H1 (cell line): ENCODE measurements at regions not wholly inside any gene's neighbourhood (a gene's known extent, or its start where the extent isn't known, plus 50 kb on each side); places are given as distances from the start of the nearest gene placed in this dataset.

Experiments used
- CTCF ChIA-PET: fragments of 300-600 bp; sonication (Branson Sonifier 250); formaldehyde crosslinking; loops from one replicate; lab custom pipeline; 2021; ENCODE audit not compliant: partially characterized antibody; lab: Charles Lee
- POLR2A ChIA-PET: fragments of 300-600 bp; sonication (Branson Sonifier 250); formaldehyde crosslinking; loops from one replicate; lab custom pipeline; 2021; ENCODE audit warnings: inconsistent platforms; ENCODE audit not compliant: partially characterized antibody; lab: Charles Lee
- DNase-seq, 2 experiments: peaks; one replicate each; pipeline versions ENCODE4 v3.0.0 to v3.0.0-alpha.2; 2010 to 2022; ENCODE audit warnings: low spot score in 2 of 2, low read depth in 1 of 2, mixed read lengths in 1 of 2
- FAIRE-seq: peaks from 2 replicates; lab custom pipeline; 2011; peaks lifted over from hg19 to GRCh38; lab: Jason Lieb, UNC
- H2AFZ ChIP-seq: 2 replicates; pipeline ENCODE4 v1.8.1; 2012; ENCODE audit warnings: low read length, inconsistent platforms
- H2AK5ac ChIP-seq: 2 replicates; pipeline ENCODE4 v1.6.1; 2013; ENCODE audit warnings: low read depth, low read length
- H2BK120ac ChIP-seq: replicated peaks from 2 replicates; pipeline ENCODE3; 2013; ENCODE audit warnings: low read depth, low read length, inconsistent platforms
- H2BK12ac ChIP-seq: 2 replicates; pipeline ENCODE4 v1.6.1; 2013; ENCODE audit warnings: low read depth, low read length
- H2BK15ac ChIP-seq: 2 replicates; pipeline ENCODE4 v1.6.1; 2013; ENCODE audit warnings: low read length
- H2BK20ac ChIP-seq: 2 replicates; pipeline ENCODE4 v1.6.1; 2013; ENCODE audit warnings: low read length
- H2BK5ac ChIP-seq: 2 replicates; pipeline ENCODE4 v1.6.1; 2013; ENCODE audit warnings: low read depth, low read length
- H3K14ac ChIP-seq: 2 replicates; pipeline ENCODE4 v1.6.1; 2013; ENCODE audit warnings: inconsistent platforms; ENCODE audit not compliant: insufficient read length
- H3K18ac ChIP-seq: 2 replicates; pipeline ENCODE4 v1.6.1; 2013; ENCODE audit warnings: low read length; ENCODE audit errors: extremely low read depth
- H3K23ac ChIP-seq: 2 replicates; pipeline ENCODE4 v1.6.1; 2013; ENCODE audit warnings: inconsistent platforms; ENCODE audit not compliant: insufficient read length
- H3K23me2 ChIP-seq: 2 replicates; pipeline ENCODE4 v1.6.1; 2013; ENCODE audit warnings: low read depth, low read length
- H3K27ac ChIP-seq: 2 replicates; pipeline ENCODE4 v1.6.1; 2011; ENCODE audit warnings: low read depth, low read length, inconsistent platforms
- H3K27me3 ChIP-seq, 4 experiments: replicated peaks in 1 of 4; 1 replicate in 1 of 4; 2 replicates in 3 of 4; pipeline versions ENCODE4 v1.6.1 to v1.8.1; 2011 to 2013; ENCODE audit warnings: low read length in 3 of 4, mild to moderate bottlenecking in 3 of 4, inconsistent platforms in 2 of 4, mixed read lengths in 2 of 4, moderate library complexity in 1 of 4; ENCODE audit not compliant: control insufficient read depth in 3 of 4, insufficient read depth in 3 of 4; ENCODE audit errors: extremely low read depth in 1 of 4
- H3K36me3 ChIP-seq, 4 experiments: 2 replicates each; pipeline versions ENCODE4 v1.6.1 to v1.8.1; 2011 to 2013; ENCODE audit warnings: mild to moderate bottlenecking in 4 of 4, low read length in 3 of 4, moderate library complexity in 2 of 4, control low read depth in 1 of 4, inconsistent platforms in 1 of 4; ENCODE audit not compliant: insufficient read depth in 4 of 4, control insufficient read depth in 2 of 4
- H3K4ac ChIP-seq: replicated peaks from 2 replicates; pipeline ENCODE3; 2013; ENCODE audit warnings: low read length, low read depth, mixed read lengths, inconsistent platforms; ENCODE audit not compliant: insufficient read length
- H3K4me1 ChIP-seq, 4 experiments: replicated peaks in 1 of 4; 1 replicate in 1 of 4; 2 replicates in 3 of 4; pipeline versions ENCODE4 v1.6.1 to v1.8.1; 2011 to 2013; ENCODE audit warnings: low read length in 3 of 4, inconsistent platforms in 2 of 4, mixed read lengths in 1 of 4; ENCODE audit not compliant: insufficient read depth in 4 of 4, control insufficient read depth in 3 of 4
- H3K4me2 ChIP-seq, 2 experiments: 2 replicates each; pipeline versions ENCODE4 v1.6.1 to v1.8.1; 2011 to 2013; ENCODE audit warnings: low read depth in 2 of 2, low read length in 2 of 2, control low read depth in 1 of 2, inconsistent platforms in 1 of 2, mild to moderate bottlenecking in 1 of 2; ENCODE audit not compliant: insufficient read depth in 1 of 2
- H3K4me3 ChIP-seq, 4 experiments: fragments of 200-600, 300-600 bp in 1 of 4; sonication (generic), shearing (Covaris generic), sonication (Bioruptor Twin) in 1 of 4; 2 replicates each; pipeline versions ENCODE4 v1.5.1 to v1.8.1; 2011 to 2016; ENCODE audit warnings: low read length in 4 of 4, low read depth in 3 of 4, control low read depth in 2 of 4, inconsistent platforms in 2 of 4, mild to moderate bottlenecking in 2 of 4, mixed read lengths in 1 of 4, moderate library complexity in 1 of 4; ENCODE audit not compliant: insufficient read depth in 2 of 4; ENCODE audit errors: extremely low read depth in 1 of 4
- H3K56ac ChIP-seq: replicated peaks from 2 replicates; pipeline ENCODE3; 2013; ENCODE audit warnings: low read depth, mild to moderate bottlenecking, mixed read lengths, low read length, inconsistent platforms; ENCODE audit not compliant: insufficient read length
- H3K79me1 ChIP-seq: 2 replicates; pipeline ENCODE4 v1.6.1; 2013; ENCODE audit warnings: low read depth, low read length, control low read depth
- H3K79me2 ChIP-seq, 2 experiments: 2 replicates each; pipeline versions ENCODE4 v1.6.1 to v1.8.1; 2012 to 2013; ENCODE audit warnings: low read length in 2 of 2, mild to moderate bottlenecking in 2 of 2, inconsistent platforms in 1 of 2; ENCODE audit not compliant: insufficient read depth in 2 of 2, control insufficient read depth in 1 of 2
- H3K9ac ChIP-seq, 4 experiments: replicated peaks in 1 of 4; 1 replicate in 1 of 4; 2 replicates in 3 of 4; pipeline versions ENCODE4 v1.6.1 to v1.8.1; 2011 to 2013; ENCODE audit warnings: low read depth in 3 of 4, low read length in 3 of 4, control low read depth in 2 of 4, mild to moderate bottlenecking in 2 of 4, moderate library complexity in 2 of 4, inconsistent platforms in 1 of 4; ENCODE audit errors: extremely low read depth in 1 of 4
- H3K9me3 ChIP-seq, 2 experiments: 2 replicates each; pipeline versions ENCODE4 v1.6.1 to v1.8.1; 2012 to 2013; ENCODE audit warnings: mild to moderate bottlenecking in 2 of 2, moderate library complexity in 2 of 2, control low read depth in 1 of 2, inconsistent platforms in 1 of 2, low read depth in 1 of 2, low read length in 1 of 2, mixed read lengths in 1 of 2; ENCODE audit not compliant: insufficient read depth in 2 of 2
- H4K20me1 ChIP-seq, 2 experiments: replicated peaks in 1 of 2; 2 replicates each; pipeline versions ENCODE3 to v1.8.1; 2011 to 2013; ENCODE audit warnings: inconsistent platforms in 2 of 2, low read length in 2 of 2, mild to moderate bottlenecking in 1 of 2; ENCODE audit not compliant: insufficient read depth in 2 of 2, control insufficient read depth in 1 of 2
- H4K5ac ChIP-seq: 2 replicates; pipeline ENCODE4 v1.6.1; 2013; ENCODE audit warnings: low read length, low read depth, mixed read lengths, inconsistent platforms; ENCODE audit not compliant: insufficient read length
- H4K8ac ChIP-seq: 2 replicates; pipeline ENCODE4 v1.8.0; 2013; ENCODE audit warnings: mild to moderate bottlenecking, moderate library complexity, low read length, inconsistent platforms; ENCODE audit not compliant: insufficient read depth; ENCODE audit errors: extremely low read depth
- H4K91ac ChIP-seq: replicated peaks from 2 replicates; pipeline ENCODE3; 2013; ENCODE audit warnings: low read length, mixed read lengths, inconsistent platforms; ENCODE audit not compliant: insufficient read length
- BACH1 ChIP-seq: IDR thresholded peaks from 2 replicates; pipeline ENCODE4 v1.6.1; 2012; ENCODE audit warnings: low read length, improper control_type of control experiment
- CBX5 ChIP-seq: fragments of 300-800, 300-1000 bp; sonication (generic); IDR thresholded peaks from 2 replicates; pipeline ENCODE4 v1.7.1; 2016; ENCODE audit warnings: antibody characterized with exemption, low read length, low read depth
- CHD2 ChIP-seq: IDR thresholded peaks from 2 replicates; pipeline ENCODE4 v1.6.1; 2012; ENCODE audit warnings: low read length, improper control_type of control experiment
- FOSL1 ChIP-seq: IDR thresholded peaks from 2 replicates; pipeline ENCODE4 v1.6.1; 2011; ENCODE audit warnings: mild to moderate bottlenecking, low read depth, low read length, moderate library complexity; ENCODE audit not compliant: insufficient read depth
- GTF2F1 ChIP-seq: IDR thresholded peaks from 2 replicates; pipeline ENCODE4 v1.6.1; 2012; ENCODE audit warnings: low read depth, low read length, improper control_type of control experiment, borderline replicate concordance
- JUND ChIP-seq: IDR thresholded peaks from 2 replicates; pipeline ENCODE4 v1.6.1; 2011; ENCODE audit warnings: mild to moderate bottlenecking, improper control_type of control experiment, low read length
- KDM1A ChIP-seq: fragments of 200-600, 300-600 bp; sonication (generic); IDR thresholded peaks from 2 replicates; pipeline ENCODE4 v1.7.1; 2016; ENCODE audit warnings: mild to moderate bottlenecking, low read length, borderline replicate concordance
- POU5F1 ChIP-seq: IDR thresholded peaks from 2 replicates; pipeline ENCODE4 v1.6.1; 2011; ENCODE audit warnings: low read depth, mild to moderate bottlenecking, low read length, moderate library complexity
- RBBP5 ChIP-seq: IDR thresholded peaks from 2 replicates; pipeline ENCODE4 v1.7.1; 2012; ENCODE audit warnings: low read depth, mild to moderate bottlenecking, inconsistent platforms, low read length, moderate library complexity, borderline replicate concordance
- RXRA ChIP-seq: IDR thresholded peaks from 2 replicates; pipeline ENCODE4 v1.6.1; 2011; ENCODE audit warnings: low read depth, mild to moderate bottlenecking, low read length, moderate library complexity; ENCODE audit not compliant: insufficient read depth
- SAP30 ChIP-seq: fragments of 300-600 bp; sonication (generic); IDR thresholded peaks from 2 replicates; pipeline ENCODE4 v1.7.1; 2012; ENCODE audit warnings: low read length, moderate library complexity, mild to moderate bottlenecking, inconsistent platforms; ENCODE audit not compliant: insufficient read depth, insufficient replicate concordance
- SIN3A ChIP-seq, 2 experiments: IDR thresholded peaks in 1 of 2; conservative IDR thresholded peaks in 1 of 2; 2 replicates each; pipeline ENCODE4 v1.6.1; 2011 to 2012; ENCODE audit warnings: low read length in 2 of 2, improper control_type of control experiment in 1 of 2, low read depth in 1 of 2, mild to moderate bottlenecking in 1 of 2
- SIRT6 ChIP-seq: IDR thresholded peaks from one replicate; pipeline ENCODE4 v1.7.1; 2012; ENCODE audit warnings: low read length, inconsistent platforms
- TAF7 ChIP-seq: optimal IDR thresholded peaks from 2 replicates; pipeline ENCODE3; 2011; ENCODE audit warnings: low read depth, mild to moderate bottlenecking, inconsistent platforms, low read length, moderate library complexity, borderline replicate concordance
- WGBS, 2 experiments: shearing (Covaris generic) in 1 of 2; methylation state at CpG; one replicate each; pipeline versions ENCODE4 v1.1.6 to v1.1.7; 2013 to 2015; ENCODE audit warnings: low lambda C conversion rate in 2 of 2, mixed read lengths in 2 of 2, inconsistent platforms in 1 of 2, low coverage in 1 of 2, missing lambda C conversion rate in 1 of 2; ENCODE audit not compliant: insufficient replicate concordance in 2 of 2, insufficient coverage in 1 of 2, insufficient read length in 1 of 2; ENCODE audit errors: extremely low coverage in 1 of 2, missing lambda C conversion rate in 1 of 2; 5-methylcytosine and 5-hydroxymethylcytosine counted together

DNA sequence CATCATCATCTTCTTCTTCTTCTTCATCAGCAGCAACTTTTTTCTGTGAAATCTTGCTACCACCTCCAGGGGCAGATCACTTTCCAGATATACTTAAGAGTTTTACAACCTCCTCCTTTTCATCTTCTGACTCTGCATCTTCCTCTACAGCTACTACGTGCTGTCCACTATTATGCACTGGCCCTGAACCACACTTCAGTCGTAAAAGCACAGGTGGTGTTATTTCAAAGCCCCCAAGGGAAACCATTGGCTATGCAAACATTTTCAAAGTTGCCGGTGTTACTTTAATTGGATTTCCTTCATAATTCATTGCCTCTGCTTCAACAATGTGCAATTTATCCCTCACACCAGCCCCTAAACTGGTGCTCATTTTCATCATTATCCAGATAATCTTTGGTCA lies 75.0 kb downstream of the POLR1D start:
- H3K9me3 ChIP-seq = no peaks in the 10 kb centered on the region
- no peak for TF ChIP-seq TAF7
- TF ChIP-seq BACH1 = no peak
- TF ChIP-seq CBX5 = no peak
- TF ChIP-seq POU5F1 = no peak
- TF ChIP-seq KDM1A = no peak
- no peak for TF ChIP-seq JUND
- no peak for TF ChIP-seq GTF2F1
- TF ChIP-seq SIN3A (conservative IDR thresholded peaks at IDR 0.05 in 1 of 2, IDR thresholded peaks at IDR 0.05 in 1 of 2; ENCODE audit: low read depth in 1 of 2, low read length in 2 of 2) = no peak
- no peak for TF ChIP-seq CHD2
- no peak for TF ChIP-seq RXRA
- TF ChIP-seq RBBP5 = no peak
- TF ChIP-seq SIRT6 = no peak
- no peak for TF ChIP-seq FOSL1
- TF ChIP-seq SAP30 = no peak

More for the DNA sequence above, 75.0 kb downstream of the POLR1D start:
- H2BK5ac ChIP-seq = no peak overlapping the region
- no peak overlapping the region for H2AK5ac ChIP-seq
- no peaks in the 10 kb centered on the region for H3K79me2 ChIP-seq
- CTCF ChIA-PET = interaction anchor here (1.4 kb wide), 1 partner anchor 31 kb away, joined by 3 read pairs; no protein-coding TSS in a partner anchor
- no peak overlapping the region for H2BK12ac ChIP-seq
- H3K27ac ChIP-seq = no peak overlapping the region
- H2BK15ac ChIP-seq = no peak overlapping the region
- no peak for FAIRE-seq
- H3K4ac ChIP-seq = no peak overlapping the region
- no peak overlapping the region for H4K5ac ChIP-seq
- no peaks in the 10 kb centered on the region for H3K23me2 ChIP-seq
- H3K18ac ChIP-seq = no peak overlapping the region
- no peak overlapping the region for H3K14ac ChIP-seq
- no peak overlapping the region for H2BK120ac ChIP-seq
- no peaks in the 10 kb centered on the region for H3K36me3 ChIP-seq
- no peak overlapping the region for H4K8ac ChIP-seq
- no peaks in the 10 kb centered on the region for H3K27me3 ChIP-seq
- no peak for DNase-seq
- H3K79me1 ChIP-seq = no peaks in the 10 kb centered on the region
- H3K4me1 ChIP-seq = no peaks in the 10 kb centered on the region
- H4K91ac ChIP-seq = no peak overlapping the region
- no peaks in the 10 kb centered on the region for H4K20me1 ChIP-seq
- no peak overlapping the region for H3K9ac ChIP-seq
- no peak overlapping the region for H2AFZ ChIP-seq
- H2BK20ac ChIP-seq = no peak overlapping the region
- 91% methylated on average over 2 of the region's 3 CpGs; no CpG with 5 or more reads in 1 of the 2 experiments for WGBS, 2 experiments
- H3K4me3 ChIP-seq = no peak overlapping the region
- no peak overlapping the region for H3K23ac ChIP-seq
- no peak overlapping the region for H3K4me2 ChIP-seq
- no peak overlapping the region for H3K56ac ChIP-seq
- POLR2A ChIA-PET = no interaction called here
